Neural crest cell (in vitro differentiated cells): ENCODE measurements at regions not wholly inside any gene's neighbourhood (a gene's known extent, or its start where the extent isn't known, plus 50 kb on each side); places are given as distances from the start of the nearest gene placed in this dataset.

Experiments
- DNase-seq: peaks from one replicate; pipeline ENCODE4 v3.0.0; 2021; ENCODE audit warnings: low read depth, mixed read lengths, low spot score
- H3K27ac Mint-ChIP-seq: one replicate; pipeline ENCODE4 v1.8.0; 2021; ENCODE audit warnings: mild to moderate bottlenecking, mixed read lengths; ENCODE audit not compliant: unreplicated experiment
- H3K27me3 Mint-ChIP-seq: 2 replicates; pipeline ENCODE4 v1.8.0; 2021; ENCODE audit warnings: low read depth, mild to moderate bottlenecking, mixed read lengths
- H3K36me3 Mint-ChIP-seq: 2 replicates; pipeline ENCODE4 v1.8.0; 2021; ENCODE audit warnings: low read depth, mild to moderate bottlenecking, mixed read lengths
- H3K4me1 Mint-ChIP-seq: 2 replicates; pipeline ENCODE4 v1.8.0; 2021; ENCODE audit warnings: mixed read lengths
- H3K4me3 Mint-ChIP-seq: one replicate; pipeline ENCODE4 v1.8.0; 2021; ENCODE audit warnings: mild to moderate bottlenecking, mixed read lengths
- H3K9me3 Mint-ChIP-seq: 2 replicates; pipeline ENCODE4 v1.8.0; 2021; ENCODE audit warnings: mixed read lengths
- CTCF ChIP-seq: fragments of 200-600 bp; sonication (generic); conservative IDR thresholded peaks from 2 replicates; pipeline ENCODE4 v1.5.0; 2021; ENCODE audit warnings: antibody characterized with exemption, mild to moderate bottlenecking

GRCh38 chr4:131367441-131367840, 1781.7 kb upstream of the PCDH10 start:
- Mint-ChIP-seq H3K4me3 (no peak overlapping the region), H3K9me3 (no peaks in the 10 kb centered on the region), H3K4me1 (no peaks in the 10 kb centered on the region), H3K27ac (no peak overlapping the region), H3K27me3 (no peaks in the 10 kb centered on the region), H3K36me3 (no peaks in the 10 kb centered on the region)
- TF ChIP-seq CTCF, result no peak
- DNase-seq, result no peak

- Mint-ChIP-seq H3K27ac (no peak overlapping the region), H3K36me3 (no peaks in the 10 kb centered on the region), H3K4me1 (no peaks in the 10 kb centered on the region), H3K4me3 (no peak overlapping the region), H3K27me3 (no peaks in the 10 kb centered on the region), H3K9me3 (no peaks in the 10 kb centered on the region)
- no peak for TF ChIP-seq CTCF
- DNase-seq, result no peak
These were observed 1778.2 kb upstream of the PCDH10 start for GRCh38 chr4:131370846-131371245.

- DNase-seq, result no peak
- no peak for TF ChIP-seq CTCF
- Mint-ChIP-seq H3K27ac (no peak overlapping the region), H3K4me1 (no peaks in the 10 kb centered on the region), H3K9me3 (peaks cover 6% of the 10 kb centered on the region), H3K36me3 (peaks cover 2% of the 10 kb centered on the region), H3K4me3 (no peak overlapping the region), H3K27me3 (no peaks in the 10 kb centered on the region)
These were observed 1768.0 kb upstream of the PCDH10 start for GRCh38 chr4:131381055-131381454.

GRCh38 chr4:131382839-131383238, 1766.3 kb upstream of the PCDH10 start:
- Mint-ChIP-seq H3K27ac (no peak overlapping the region), H3K4me3 (no peak overlapping the region), H3K36me3 (peaks cover 2% of the 10 kb centered on the region), H3K4me1 (no peaks in the 10 kb centered on the region), H3K9me3 (peaks cover 9% of the 10 kb centered on the region), H3K27me3 (no peaks in the 10 kb centered on the region)
- no peak for DNase-seq
- no peak for TF ChIP-seq CTCF

- TF ChIP-seq CTCF, result no peak
- H3K27ac Mint-ChIP-seq, result no peak overlapping the region
- no peak overlapping the region for H3K4me3 Mint-ChIP-seq
- no peaks in the 10 kb centered on the region for H3K27me3 Mint-ChIP-seq
- peaks cover 13% of the 10 kb centered on the region for H3K9me3 Mint-ChIP-seq
- H3K4me1 Mint-ChIP-seq, result no peaks in the 10 kb centered on the region
- DNase-seq, result no peak
- no peaks in the 10 kb centered on the region for H3K36me3 Mint-ChIP-seq
These were observed 1760.8 kb upstream of the PCDH10 start for GRCh38 chr4:131388277-131388676.

GRCh38 chr4:131408102-131408501, 1741.0 kb upstream of the PCDH10 start:
- no peak for DNase-seq
- no peaks in the 10 kb centered on the region for H3K27me3 Mint-ChIP-seq
- peaks cover 7% of the 10 kb centered on the region for H3K9me3 Mint-ChIP-seq
- no peak for TF ChIP-seq CTCF
- peaks cover 4% of the 10 kb centered on the region for H3K36me3 Mint-ChIP-seq
- H3K4me3 Mint-ChIP-seq, result no peak overlapping the region
- H3K4me1 Mint-ChIP-seq, result no peaks in the 10 kb centered on the region
- no peak overlapping the region for H3K27ac Mint-ChIP-seq
